COR-L47 (cell line): ENCODE measurements at regions not wholly inside any gene's neighbourhood (a gene's known extent, or its start where the extent isn't known, plus 50 kb on each side); places are given as distances from the start of the nearest gene placed in this dataset.
"Not testable (repeated sequence)": the region's sequence is repeated elsewhere in the genome, so short reads cannot be mapped to it uniquely, and the experiment has no call there.

Experiments used
- DNase-seq: peaks from one replicate; lab custom pipeline; 2025; lab: John Stamatoyannopoulos, UW

DNA sequence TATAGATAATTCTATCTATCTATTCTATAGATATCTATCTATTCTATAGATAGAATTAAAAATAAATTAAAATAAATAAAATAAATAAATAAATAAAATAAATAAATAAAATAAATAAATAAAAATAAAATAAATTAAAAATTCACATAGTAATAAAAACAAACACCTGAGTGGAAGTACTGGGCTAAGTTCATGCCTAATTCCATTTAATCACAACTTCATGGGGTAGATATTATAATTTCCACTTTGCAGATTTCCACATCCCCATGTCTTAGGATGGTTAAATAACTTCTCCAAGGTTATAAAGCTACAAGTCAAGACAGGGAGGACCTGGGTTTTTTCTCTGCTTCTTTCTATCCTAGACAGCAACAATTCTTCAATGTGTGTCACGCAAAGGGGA lies 261.4 kb upstream of the MEX3C start:
- no peak for DNase-seq

GRCh38 chr18:51461956-51462355 lies 264.5 kb upstream of the MEX3C start:
- DNase-seq: no peak

GRCh38 chr18:51463483-51464136 lies 266.1 kb upstream of the MEX3C start:
- DNase-seq: no peak

DNA sequence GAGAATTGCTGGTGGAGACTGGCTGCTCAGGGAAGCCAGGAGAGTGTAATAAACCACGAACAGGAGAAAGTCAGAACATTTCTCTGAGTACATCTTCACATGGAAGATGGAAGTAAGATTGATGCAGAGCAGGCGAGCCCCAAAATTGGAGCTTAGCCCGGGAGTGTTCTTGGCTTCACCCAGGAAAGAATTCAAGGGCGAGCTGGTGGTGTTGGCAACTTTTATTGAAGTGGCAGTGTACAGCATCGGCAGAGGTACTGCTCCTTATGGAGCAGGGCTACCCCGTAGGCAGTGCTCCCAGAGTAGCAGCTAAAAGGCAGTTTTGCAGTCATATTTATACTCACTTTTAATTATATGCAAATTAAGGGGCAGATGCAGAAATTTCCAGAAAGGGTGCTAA lies 281.4 kb upstream of the MEX3C start:
- no peak for DNase-seq

GRCh38 chr18:51479736-51480135 lies 282.3 kb upstream of the MEX3C start:
- no peak for DNase-seq

- DNase-seq: no peak
Measured at GRCh38 chr18:51480407-51481261, 283.2 kb upstream of the MEX3C start.

- DNase-seq: no peak
Measured at GRCh38 chr18:51486735-51487366, 289.4 kb upstream of the MEX3C start.

GRCh38 chr18:51490417-51490816 lies 292.9 kb upstream of the MEX3C start:
- DNase-seq: no peak

GRCh38 chr18:51490860-51491259 lies 293.4 kb upstream of the MEX3C start:
- DNase-seq: no peak

DNA sequence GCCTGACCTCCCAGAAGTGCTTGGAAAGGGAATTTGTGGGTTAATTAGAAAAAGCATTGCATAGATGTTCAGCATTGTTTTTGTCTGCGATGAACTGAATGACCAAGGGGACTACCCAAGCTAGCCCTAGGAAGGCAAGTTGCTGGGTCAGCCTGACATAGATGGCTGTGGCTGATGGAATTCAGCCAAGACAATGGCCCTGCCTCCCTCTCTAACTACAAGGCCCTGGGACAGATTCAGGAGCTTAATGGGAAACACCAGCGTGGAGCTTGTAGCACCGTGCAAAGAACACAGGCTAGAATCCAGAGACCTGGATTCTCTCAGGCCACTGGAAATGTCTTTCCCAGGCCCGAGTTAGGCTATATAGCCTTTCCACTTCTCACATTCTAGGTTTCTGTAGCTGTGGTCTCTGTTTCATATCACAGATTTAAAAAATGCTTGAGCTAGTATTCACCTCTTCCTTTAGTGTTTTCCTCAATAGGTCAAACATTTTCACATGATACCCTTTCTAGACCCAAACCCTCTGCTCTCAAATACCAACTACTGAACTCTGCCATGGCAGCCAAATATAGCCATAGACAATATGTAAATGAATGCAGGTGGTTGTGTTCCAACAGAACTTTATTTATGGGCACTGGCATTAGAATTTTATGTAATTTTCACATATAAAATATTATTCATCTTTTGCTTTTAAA lies 294.3 kb upstream of the MEX3C start:
- no peak for DNase-seq

- DNase-seq: peak; percentile 57
Measured at GRCh38 chr18:51498085-51498855, 300.8 kb upstream of the MEX3C start.

DNA sequence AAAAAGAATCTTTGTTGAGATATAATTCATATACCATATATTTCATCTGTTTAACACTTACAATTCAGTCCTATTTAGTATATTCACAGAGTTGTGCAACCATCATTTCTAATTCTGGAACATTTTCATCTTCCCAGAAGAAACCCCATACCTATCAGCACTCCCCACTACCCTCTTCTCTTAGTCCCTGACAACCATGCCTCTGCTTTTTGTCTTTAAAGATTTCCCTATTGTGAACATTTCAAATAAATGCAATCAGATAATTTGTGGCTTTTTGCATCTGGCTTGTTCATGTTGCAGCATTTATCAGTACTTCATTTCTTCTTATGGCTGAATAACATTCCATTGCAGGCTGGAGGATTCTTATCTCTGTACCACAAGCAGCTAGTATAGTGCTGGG lies 305.9 kb upstream of the MEX3C start:
- DNase-seq: no peak

- DNase-seq: no peak
Measured at GRCh38 chr18:51506811-51507210, 309.3 kb upstream of the MEX3C start.

DNA sequence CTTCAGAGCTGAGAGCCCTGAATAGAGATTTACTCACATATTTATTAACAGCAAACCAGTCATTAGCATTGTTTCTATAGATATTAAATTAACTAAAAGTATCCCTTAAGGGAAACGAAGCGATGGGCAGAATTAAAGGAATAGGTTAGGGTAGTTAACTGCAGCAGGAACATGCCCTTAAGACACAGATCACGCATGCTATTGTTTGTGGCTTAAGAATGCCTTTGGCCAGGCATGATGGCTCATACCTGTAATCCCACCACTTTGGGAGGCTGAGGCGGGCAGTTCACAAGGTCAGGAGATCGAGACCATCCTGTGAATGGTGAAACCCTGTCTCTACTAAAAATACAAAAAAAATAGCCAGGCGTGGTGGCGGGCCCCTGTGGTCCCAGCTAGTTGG lies 310.9 kb upstream of the MEX3C start:
- DNase-seq: not testable (repeated sequence)

GRCh38 chr18:51510020-51510419 lies 312.5 kb upstream of the MEX3C start:
- DNase-seq: no peak

DNA sequence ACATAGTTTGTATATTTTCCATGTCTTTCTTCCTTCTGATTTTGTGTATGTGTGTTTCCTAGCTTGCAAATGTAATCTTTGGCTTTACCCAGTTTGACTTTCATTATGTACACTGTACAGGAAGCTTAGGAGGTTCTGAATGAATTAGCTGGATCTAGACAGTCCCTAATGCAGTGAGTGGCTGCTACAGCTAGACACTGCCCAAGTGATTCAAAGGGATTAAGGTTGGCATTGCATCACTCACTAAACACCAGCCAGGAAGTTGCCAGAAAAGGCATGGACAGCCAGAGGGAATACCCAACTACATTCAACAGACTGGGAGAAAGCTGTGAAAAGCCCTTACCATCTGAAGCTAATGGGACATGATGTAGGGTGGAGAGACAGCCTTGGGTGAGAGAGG lies 316.0 kb upstream of the MEX3C start:
- no peak for DNase-seq

DNA sequence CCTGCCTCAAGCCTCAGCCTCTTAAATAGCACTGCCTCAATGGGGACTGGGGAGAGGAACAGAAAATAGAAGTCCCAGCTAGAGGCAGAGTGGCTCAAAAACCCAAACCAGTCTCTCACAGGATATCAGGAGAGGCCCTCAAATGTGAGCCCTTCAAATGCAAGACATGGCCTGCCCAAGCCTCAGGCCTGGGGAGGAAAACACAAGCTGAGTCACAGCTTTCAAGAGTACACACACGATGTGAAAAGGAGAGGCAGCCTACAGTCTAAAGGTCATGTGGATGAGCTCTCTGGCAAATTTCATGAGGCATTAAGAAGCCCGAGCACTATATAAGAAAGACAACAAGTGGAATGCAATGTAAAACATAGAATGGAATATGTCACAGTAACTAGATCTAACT lies 316.6 kb upstream of the MEX3C start:
- DNase-seq: no peak

DNA sequence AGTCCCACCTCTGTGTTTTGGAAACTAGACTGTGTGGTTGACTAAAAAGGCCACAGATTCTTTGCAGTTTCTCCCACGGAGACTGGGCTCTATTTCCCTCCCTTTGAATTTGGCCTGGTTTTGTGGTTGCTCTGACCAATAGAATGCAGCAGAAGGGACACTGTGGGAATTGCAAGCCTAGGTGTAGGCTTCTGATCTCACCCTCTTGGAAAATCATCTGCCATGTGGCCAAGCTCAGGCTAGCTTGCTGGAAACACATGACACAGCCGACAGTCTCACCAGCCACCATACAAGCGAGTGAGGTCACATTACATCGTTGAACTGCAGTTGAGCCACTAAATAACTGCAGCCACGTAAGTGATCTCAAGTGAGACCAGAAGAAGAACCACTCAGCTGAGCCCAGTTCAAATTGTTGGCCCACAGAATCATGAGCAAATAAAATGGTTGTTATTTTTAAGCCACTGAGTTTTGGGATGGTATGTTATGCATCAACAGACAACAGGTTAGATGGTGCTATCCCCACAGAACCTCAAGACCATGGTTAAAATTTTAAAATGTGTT lies 319.1 kb upstream of the MEX3C start:
- DNase-seq: no peak

GRCh38 chr18:51519571-51519970 lies 322.1 kb upstream of the MEX3C start:
- no peak for DNase-seq

DNA sequence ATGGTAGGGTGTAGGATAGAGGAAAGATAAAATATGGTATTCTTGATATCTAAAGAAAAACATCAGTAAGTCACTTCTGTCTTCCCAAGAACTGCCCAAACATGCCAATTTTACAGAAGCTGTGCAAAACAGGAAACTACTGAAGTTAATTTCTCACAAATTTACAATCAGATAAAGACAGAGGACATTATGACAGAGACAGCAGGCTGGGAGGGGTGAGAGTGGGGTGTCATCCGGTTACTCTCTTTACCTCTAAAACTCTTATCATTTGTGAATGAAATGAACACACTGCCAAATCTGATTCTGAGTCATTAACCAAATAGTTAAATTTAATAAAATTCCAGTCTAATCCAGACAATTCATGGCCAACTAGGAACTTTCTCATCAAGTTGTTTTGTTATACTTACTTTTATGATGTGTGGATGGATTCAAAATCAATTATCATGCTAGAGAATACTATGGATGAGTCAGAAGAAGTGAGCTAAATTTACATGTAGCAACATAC lies 323.2 kb upstream of the MEX3C start:
- DNase-seq: no peak

GRCh38 chr18:51522338-51522737 lies 324.9 kb upstream of the MEX3C start:
- DNase-seq: no peak
